Fibroblast of lung (primary cell): ENCODE measurements at regions not wholly inside any gene's neighbourhood (a gene's known extent, or its start where the extent isn't known, plus 50 kb on each side); places are given as distances from the start of the nearest gene placed in this dataset.

ENCODE experiments used
- EZH2 ChIP-seq: IDR thresholded peaks from 2 replicates; pipeline ENCODE4 v1.5.1; 2012; ENCODE audit warnings: low read length, control low read depth, mild to moderate bottlenecking; ENCODE audit errors: missing control alignments
- TF ChIP-seq, protein P1 (sequence below), 2 donors: IDR thresholded peaks in 1 of 2; conservative IDR thresholded peaks in 1 of 2; 1 replicate in 1 of 2; 2 replicates in 1 of 2; pipeline ENCODE4 v1.5.1; 2011 to 2012; ENCODE audit warnings: low read length in 2 of 2, control low read depth in 1 of 2, inconsistent platforms in 1 of 2, low read depth in 1 of 2, mild to moderate bottlenecking in 1 of 2

DNA sequence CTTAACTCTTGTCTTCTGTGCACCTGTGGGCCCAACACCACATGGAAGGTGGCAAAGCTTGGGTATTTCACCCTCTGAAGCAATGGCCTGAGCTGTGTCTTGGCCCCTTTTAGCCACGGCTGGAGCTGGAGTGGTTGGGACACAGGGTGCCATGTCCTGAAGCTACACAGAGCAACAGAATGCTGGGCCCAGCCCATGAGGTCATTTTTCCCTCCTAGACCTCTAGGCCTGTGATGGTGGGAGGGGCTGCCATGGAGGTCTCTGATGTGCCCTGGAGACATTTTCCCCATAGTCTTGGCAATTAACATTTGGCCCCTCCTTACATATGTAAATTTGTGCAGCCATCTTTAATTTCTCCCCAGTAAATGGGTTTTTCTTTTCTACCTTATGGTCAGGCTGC, 620.8 kb downstream of the RFPL4B start:
- TF ChIP-seq, protein P1, sequence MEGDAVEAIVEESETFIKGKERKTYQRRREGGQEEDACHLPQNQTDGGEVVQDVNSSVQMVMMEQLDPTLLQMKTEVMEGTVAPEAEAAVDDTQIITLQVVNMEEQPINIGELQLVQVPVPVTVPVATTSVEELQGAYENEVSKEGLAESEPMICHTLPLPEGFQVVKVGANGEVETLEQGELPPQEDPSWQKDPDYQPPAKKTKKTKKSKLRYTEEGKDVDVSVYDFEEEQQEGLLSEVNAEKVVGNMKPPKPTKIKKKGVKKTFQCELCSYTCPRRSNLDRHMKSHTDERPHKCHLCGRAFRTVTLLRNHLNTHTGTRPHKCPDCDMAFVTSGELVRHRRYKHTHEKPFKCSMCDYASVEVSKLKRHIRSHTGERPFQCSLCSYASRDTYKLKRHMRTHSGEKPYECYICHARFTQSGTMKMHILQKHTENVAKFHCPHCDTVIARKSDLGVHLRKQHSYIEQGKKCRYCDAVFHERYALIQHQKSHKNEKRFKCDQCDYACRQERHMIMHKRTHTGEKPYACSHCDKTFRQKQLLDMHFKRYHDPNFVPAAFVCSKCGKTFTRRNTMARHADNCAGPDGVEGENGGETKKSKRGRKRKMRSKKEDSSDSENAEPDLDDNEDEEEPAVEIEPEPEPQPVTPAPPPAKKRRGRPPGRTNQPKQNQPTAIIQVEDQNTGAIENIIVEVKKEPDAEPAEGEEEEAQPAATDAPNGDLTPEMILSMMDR (conservative IDR thresholded peaks at IDR 0.05 in 1 of 2, IDR thresholded peaks at IDR 0.05 in 1 of 2; ENCODE audit: low read depth in 1 of 2, low read length in 2 of 2): no peak
- no peak for TF ChIP-seq EZH2
